Omental fat pad (tissue), 3 donors: ENCODE measurements at regions not wholly inside any gene's neighbourhood (a gene's known extent, or its start where the extent isn't known, plus 50 kb on each side); places are given as distances from the start of the nearest gene placed in this dataset.

Experiments
- ATAC-seq: fragments of 150-250 bp; one replicate; pipeline ENCODE4 v1.9.1; 2016; ENCODE audit warnings: mild to moderate bottlenecking, moderate library complexity; ENCODE audit not compliant: low FRiP score
- DNase-seq: peaks from one replicate; pipeline ENCODE4 v3.0.0-alpha.2; 2019; ENCODE audit warnings: low spot score
- CTCF ChIP-seq, 3 donors: fragments of 450-650 bp; IDR thresholded peaks; one replicate each; pipeline ENCODE4 v1.5.1; 2016 to 2017; ENCODE audit warnings: antibody characterized with exemption in 3 of 3, mild to moderate bottlenecking in 3 of 3, moderate library complexity in 2 of 3

- no peak for TF ChIP-seq CTCF (IDR thresholded peaks at IDR 0.05)
- ATAC-seq (no peak), DNase-seq (no peak)
Measured at GRCh38 chr1:162992945-162993344, 76.2 kb upstream of the RGS4 start.

- no peak for TF ChIP-seq CTCF (IDR thresholded peaks at IDR 0.05)
- DNase-seq (no peak), ATAC-seq (no peak)
Measured at GRCh38 chr1:162991444-162991843, 77.7 kb upstream of the RGS4 start.

- no peak for ATAC-seq
- TF ChIP-seq CTCF (IDR thresholded peaks at IDR 0.05) = no peak
- no peak for DNase-seq
Measured at GRCh38 chr1:162990665-162991064, 78.5 kb upstream of the RGS4 start.

- TF ChIP-seq CTCF (IDR thresholded peaks at IDR 0.05) = no peak
- DNase-seq = no peak
- no peak for ATAC-seq
Measured at GRCh38 chr1:162988869-162989268, 80.3 kb upstream of the RGS4 start.

GRCh38 chr1:162987866-162988265, 81.3 kb upstream of the RGS4 start:
- no peak for DNase-seq
- ATAC-seq = peak; percentile 46
- no peak for TF ChIP-seq CTCF (IDR thresholded peaks at IDR 0.05)

- DNase-seq (no peak), ATAC-seq (no peak)
- TF ChIP-seq CTCF (IDR thresholded peaks at IDR 0.05) = no peak
Measured at GRCh38 chr1:162985816-162986435, 83.2 kb upstream of the RGS4 start.

- no peak for ATAC-seq
Measured at GRCh38 chr1:162984699-162985098, 84.5 kb upstream of the RGS4 start.

More at GRCh38 chr1:162984699-162985098, 84.5 kb upstream of the RGS4 start:
- DNase-seq = no peak
- TF ChIP-seq CTCF (IDR thresholded peaks at IDR 0.05) = no peak
